HepG2 (cell line): ENCODE measurements at regions not wholly inside any gene's neighbourhood (a gene's known extent, or its start where the extent isn't known, plus 50 kb on each side); places are given as distances from the start of the nearest gene placed in this dataset.

Experiments
- ATAC-seq: fragments of 200-7000 bp; cut with Tn5 transposase; 3 replicates; pipeline ENCODE4 v1.9.1; 2020; ENCODE audit warnings: mild to moderate bottlenecking, moderate library complexity
- BruUV-seq: library from RNA; stranded (reverse); fragments of 400-500 nt; replicated peaks from 2 replicates; lab custom pipeline; 2021; lab: Mats Ljungman, UMichigan
- CTCF ChIA-PET: fragments of 300-600 bp; formaldehyde crosslinking; extraction: SDS; loops from one replicate; lab custom pipeline; 2021; ENCODE audit warnings: low total read pairs, inconsistent platforms, low intra/inter-chr PET ratio; lab: Yijun Ruan, JAX
- POLR2A ChIA-PET: fragments of 350-600 bp; sonication (Branson Sonifier 250); formaldehyde crosslinking; loops from one replicate; lab custom pipeline; 2020; ENCODE audit warnings: antibody characterized with exemption, inconsistent platforms; lab: Yijun Ruan, JAX
- DNase-seq: peaks from one replicate; pipeline ENCODE4 v3.0.0-alpha.2; 2015; ENCODE audit warnings: low spot score
- FAIRE-seq: peaks from 3 replicates; lab custom pipeline; 2011; peaks lifted over from hg19 to GRCh38; lab: Jason Lieb, UNC
- H2AFZ ChIP-seq: one replicate; pipeline ENCODE4 v1.6.1; 2011; ENCODE audit warnings: low read length, inconsistent platforms
- H3K27ac ChIP-seq: fragments of 300-600 bp; 3 replicates; pipeline ENCODE4 v1.8.0; 2011; ENCODE audit warnings: mixed run types, mild to moderate bottlenecking, mixed read lengths, low read length, inconsistent platforms; ENCODE audit not compliant: insufficient read depth; ENCODE audit errors: extremely low read length
- H3K27me3 ChIP-seq, 2 experiments: fragments of 200-600 bp in 1 of 2; 2 replicates in 1 of 2; 3 replicates in 1 of 2; pipeline versions ENCODE4 v1.6.0 to v1.8.0; 2011; ENCODE audit warnings: low read length in 2 of 2, mild to moderate bottlenecking in 2 of 2, moderate library complexity in 2 of 2, inconsistent platforms in 1 of 2; ENCODE audit not compliant: insufficient read depth in 2 of 2, control insufficient read depth in 1 of 2
- H3K36me3 ChIP-seq, 2 experiments: fragments of 200-600 bp in 1 of 2; replicated peaks in 1 of 2; 2 replicates in 1 of 2; 3 replicates in 1 of 2; pipeline versions ENCODE4 v1.5.1 to v1.8.0; 2011; ENCODE audit warnings: low read length in 2 of 2, inconsistent platforms in 1 of 2; ENCODE audit not compliant: insufficient read depth in 2 of 2, control insufficient read depth in 1 of 2
- H3K4me1 ChIP-seq: 2 replicates; pipeline ENCODE4 v1.5.1; 2012; ENCODE audit warnings: low read length, inconsistent platforms; ENCODE audit not compliant: insufficient read depth
- H3K4me2 ChIP-seq: 2 replicates; pipeline ENCODE4 v1.6.0; 2011; ENCODE audit warnings: low read depth, low read length, inconsistent platforms
- H3K4me3 ChIP-seq, 3 experiments: fragments of 200-600 bp in 1 of 3; sonication (generic), shearing (Covaris generic) in 1 of 3; replicated peaks in 1 of 3; 2 replicates each; pipeline ENCODE4 v1.5.1; 2011 to 2016; ENCODE audit warnings: low read length in 3 of 3, inconsistent platforms in 2 of 3, low read depth in 2 of 3, mild to moderate bottlenecking in 2 of 3, control low read depth in 1 of 3, mixed read lengths in 1 of 3; ENCODE audit not compliant: insufficient read depth in 1 of 3
- H3K79me2 ChIP-seq: one replicate; pipeline ENCODE4 v1.6.1; 2011; ENCODE audit warnings: low read length, inconsistent platforms; ENCODE audit not compliant: insufficient read depth
- H3K9ac ChIP-seq: 2 replicates; pipeline ENCODE4 v1.6.0; 2011; ENCODE audit warnings: mild to moderate bottlenecking, low read depth, low read length, inconsistent platforms; ENCODE audit not compliant: insufficient read depth
- H3K9me3 ChIP-seq: 2 replicates; pipeline ENCODE4 v1.5.1; 2012; ENCODE audit warnings: mild to moderate bottlenecking, low read length
- H4K20me1 ChIP-seq: 2 replicates; pipeline ENCODE4 v1.6.0; 2011; ENCODE audit warnings: inconsistent platforms, mild to moderate bottlenecking, low read length, moderate library complexity; ENCODE audit not compliant: insufficient read depth
- FOXA1 ChIP-seq, 2 experiments: fragments of 450-650 bp in 1 of 2; sonication (generic) in 1 of 2; formaldehyde crosslinking in 1 of 2; IDR thresholded peaks; 2 replicates each; pipeline versions ENCODE4 v1.4.0 to v1.6.1; 2016 to 2020; ENCODE audit warnings: missing genetic modification reagents in 1 of 2
- KDM5A ChIP-seq: fragments of 200-600 bp; sonication (generic); IDR thresholded peaks from 2 replicates; pipeline ENCODE4 v1.7.0; 2018; ENCODE audit warnings: antibody characterized with exemption, mild to moderate bottlenecking, low read length, borderline replicate concordance
- KMT2A ChIP-seq: sonication (generic); formaldehyde crosslinking; IDR thresholded peaks from 2 replicates; pipeline ENCODE4 v1.4.0; 2020; ENCODE audit warnings: missing genetic modification reagents
- MYNN ChIP-seq: sonication (generic); formaldehyde crosslinking; IDR thresholded peaks from 2 replicates; pipeline ENCODE4 v1.4.0; 2020; ENCODE audit warnings: mild to moderate bottlenecking, low read depth, missing genetic modification reagents
- ZNF10 ChIP-seq: sonication (generic); formaldehyde crosslinking; IDR thresholded peaks from 2 replicates; pipeline ENCODE4 v1.4.0; 2020; ENCODE audit warnings: mild to moderate bottlenecking, low read depth, missing genetic modification reagents, borderline replicate concordance
- ZNF407 ChIP-seq: sonication (generic); formaldehyde crosslinking; IDR thresholded peaks from one replicate; pipeline ENCODE4 v1.5.1; 2020; ENCODE audit warnings: mild to moderate bottlenecking, missing genetic modification reagents; ENCODE audit errors: not compliant biosample characterization
- ZNF512B ChIP-seq: sonication (generic); formaldehyde crosslinking; IDR thresholded peaks from 2 replicates; pipeline ENCODE4 v1.5.1; 2020; ENCODE audit warnings: missing genetic modification reagents, mild to moderate bottlenecking, borderline replicate concordance
- WGBS: methylation state at CpG from one replicate; pipeline ENCODE4 v1.1.6; 2017; ENCODE audit warnings: low lambda C conversion rate; 5-methylcytosine and 5-hydroxymethylcytosine counted together
- in situ Hi-C: cut with HindIII; loops from 2 replicates; pipeline ENCODE4 v1.10.0; 2017; ENCODE audit warnings: low pct_unique_long_range_greater_than_20kb; ENCODE audit not compliant: extremely low pct_ligation_motif_present
- intact Hi-C: fragments of 100-400 bp; cut with micrococcal nuclease; formaldehyde crosslinking; loops from one replicate; pipeline ENCODE4 v1.10.0; 2022; ENCODE audit not compliant: unreplicated experiment
- TF ChIP-seq, protein P1 (sequence below): sonication (generic); formaldehyde crosslinking; IDR thresholded peaks from 2 replicates; pipeline ENCODE4 v1.4.0; 2020; ENCODE audit warnings: missing genetic modification reagents, borderline replicate concordance

GRCh38 chr10:55766212-55766611 lies 594.8 kb downstream of the ZWINT start:
- in situ Hi-C loops: no loop called here
- no peaks in the 10 kb centered on the region for H3K79me2 ChIP-seq
- DNase-seq (no peak), ATAC-seq (no peak), FAIRE-seq (no peak)
- no peaks in the 10 kb centered on the region for H3K27me3 ChIP-seq
- WGBS: 0% methylated on average over 1 of the region's 1 CpG
- no peaks in the 10 kb centered on the region for H3K36me3 ChIP-seq
- H3K4me3 ChIP-seq: no peak overlapping the region
- BruUV-seq: no TSS peak
- H2AFZ ChIP-seq: no peak overlapping the region
- H3K4me2 ChIP-seq: no peak overlapping the region
- no peaks in the 10 kb centered on the region for H3K9me3 ChIP-seq
- H3K4me1 ChIP-seq: no peaks in the 10 kb centered on the region
- intact Hi-C loops: no loop called here
- no peak overlapping the region for H3K9ac ChIP-seq
- CTCF ChIA-PET: no interaction called here
- H4K20me1 ChIP-seq: no peaks in the 10 kb centered on the region
- H3K27ac ChIP-seq: no peak overlapping the region
- POLR2A ChIA-PET: no interaction called here
- TF ChIP-seq ZNF407: no peak
- TF ChIP-seq, protein P1, sequence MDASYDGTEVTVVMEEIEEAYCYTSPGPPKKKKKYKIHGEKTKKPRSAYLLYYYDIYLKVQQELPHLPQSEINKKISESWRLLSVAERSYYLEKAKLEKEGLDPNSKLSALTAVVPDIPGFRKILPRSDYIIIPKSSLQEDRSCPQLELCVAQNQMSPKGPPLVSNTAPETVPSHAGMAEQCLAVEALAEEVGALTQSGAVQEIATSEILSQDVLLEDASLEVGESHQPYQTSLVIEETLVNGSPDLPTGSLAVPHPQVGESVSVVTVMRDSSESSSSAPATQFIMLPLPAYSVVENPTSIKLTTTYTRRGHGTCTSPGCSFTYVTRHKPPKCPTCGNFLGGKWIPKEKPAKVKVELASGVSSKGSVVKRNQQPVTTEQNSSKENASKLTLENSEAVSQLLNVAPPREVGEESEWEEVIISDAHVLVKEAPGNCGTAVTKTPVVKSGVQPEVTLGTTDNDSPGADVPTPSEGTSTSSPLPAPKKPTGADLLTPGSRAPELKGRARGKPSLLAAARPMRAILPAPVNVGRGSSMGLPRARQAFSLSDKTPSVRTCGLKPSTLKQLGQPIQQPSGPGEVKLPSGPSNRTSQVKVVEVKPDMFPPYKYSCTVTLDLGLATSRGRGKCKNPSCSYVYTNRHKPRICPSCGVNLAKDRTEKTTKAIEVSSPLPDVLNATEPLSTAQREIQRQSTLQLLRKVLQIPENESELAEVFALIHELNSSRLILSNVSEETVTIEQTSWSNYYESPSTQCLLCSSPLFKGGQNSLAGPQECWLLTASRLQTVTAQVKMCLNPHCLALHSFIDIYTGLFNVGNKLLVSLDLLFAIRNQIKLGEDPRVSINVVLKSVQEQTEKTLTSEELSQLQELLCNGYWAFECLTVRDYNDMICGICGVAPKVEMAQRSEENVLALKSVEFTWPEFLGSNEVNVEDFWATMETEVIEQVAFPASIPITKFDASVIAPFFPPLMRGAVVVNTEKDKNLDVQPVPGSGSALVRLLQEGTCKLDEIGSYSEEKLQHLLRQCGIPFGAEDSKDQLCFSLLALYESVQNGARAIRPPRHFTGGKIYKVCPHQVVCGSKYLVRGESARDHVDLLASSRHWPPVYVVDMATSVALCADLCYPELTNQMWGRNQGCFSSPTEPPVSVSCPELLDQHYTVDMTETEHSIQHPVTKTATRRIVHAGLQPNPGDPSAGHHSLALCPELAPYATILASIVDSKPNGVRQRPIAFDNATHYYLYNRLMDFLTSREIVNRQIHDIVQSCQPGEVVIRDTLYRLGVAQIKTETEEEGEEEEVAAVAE (CRISPR knock-in tag): no peak
- TF ChIP-seq KMT2A (CRISPR knock-in tag): no peak
- TF ChIP-seq ZNF512B (CRISPR knock-in tag): no peak
- no peak for TF ChIP-seq KDM5A
- no peak for TF ChIP-seq ZNF10 (CRISPR knock-in tag)
- TF ChIP-seq FOXA1 (IDR thresholded peaks at IDR 0.05): no peak
- TF ChIP-seq FOXA1 (CRISPR knock-in tag; IDR thresholded peaks at IDR 0.05): no peak
- no peak for TF ChIP-seq MYNN
